MM.1S (cell line): ENCODE measurements at regions not wholly inside any gene's neighbourhood (a gene's known extent, or its start where the extent isn't known, plus 50 kb on each side); places are given as distances from the start of the nearest gene placed in this dataset.

Experiments used
- DNase-seq: peaks from one replicate; pipeline ENCODE4 v3.0.0-alpha.2; 2015
- H2AFZ ChIP-seq: fragments of 300-600 bp; sonication (generic); 2 replicates; pipeline ENCODE4 v1.6.0; 2016; ENCODE audit warnings: antibody characterized with exemption, low read length
- H3F3A ChIP-seq: fragments of 300-600 bp; sonication (generic); 2 replicates; pipeline ENCODE4 v1.6.1; 2016; ENCODE audit warnings: mild to moderate bottlenecking, antibody characterized with exemption, low read length, moderate library complexity, mixed read lengths; ENCODE audit not compliant: insufficient read depth
- H3K27ac ChIP-seq: fragments of 300-600 bp; sonication (generic); 2 replicates; pipeline ENCODE4 v1.5.1; 2016; ENCODE audit warnings: mild to moderate bottlenecking, low read length
- H3K27me3 ChIP-seq: fragments of 300-600 bp; sonication (generic); replicated peaks from 2 replicates; pipeline ENCODE4 v1.6.0; 2016; ENCODE audit warnings: low read length; ENCODE audit not compliant: insufficient read depth
- H3K36me3 ChIP-seq: fragments of 300-600 bp; sonication (generic); replicated peaks from 2 replicates; pipeline ENCODE4 v1.6.1; 2016; ENCODE audit warnings: mild to moderate bottlenecking, low read length, mixed read lengths; ENCODE audit not compliant: insufficient read depth
- H3K4me1 ChIP-seq: fragments of 300-600 bp; sonication (generic); 2 replicates; pipeline ENCODE4 v1.6.1; 2016; ENCODE audit warnings: low read length, mixed read lengths
- H3K4me2 ChIP-seq: fragments of 300-600 bp; sonication (generic); 2 replicates; pipeline ENCODE4 v1.6.0; 2016; ENCODE audit warnings: low read depth, low read length
- H3K4me3 ChIP-seq: fragments of 300-600 bp; sonication (generic); 2 replicates; pipeline ENCODE4 v1.5.1; 2016; ENCODE audit warnings: low read length, mixed read lengths
- H3K79me2 ChIP-seq: fragments of 300-600 bp; sonication (generic); 2 replicates; pipeline ENCODE4 v1.6.1; 2016; ENCODE audit warnings: mixed run types, low read length, mixed read lengths
- H3K9ac ChIP-seq: fragments of 300-600 bp; sonication (generic); 2 replicates; pipeline ENCODE4 v1.6.1; 2016; ENCODE audit warnings: low read length, mixed read lengths
- H3K9me2 ChIP-seq: fragments of 300-600 bp; sonication (generic); replicated peaks from 2 replicates; pipeline ENCODE4 v1.6.1; 2016; ENCODE audit warnings: mild to moderate bottlenecking, low read length, mixed read lengths; ENCODE audit not compliant: insufficient read depth
- H3K9me3 ChIP-seq: fragments of 300-600 bp; sonication (generic); replicated peaks from 2 replicates; pipeline ENCODE4 v1.6.1; 2016; ENCODE audit warnings: mild to moderate bottlenecking, low read length, mixed read lengths; ENCODE audit not compliant: insufficient read depth
- H4K20me1 ChIP-seq: fragments of 300-600 bp; sonication (generic); 2 replicates; pipeline ENCODE4 v1.6.1; 2016; ENCODE audit warnings: mild to moderate bottlenecking, low read length, moderate library complexity, mixed read lengths; ENCODE audit not compliant: insufficient read depth
- CTCF ChIP-seq: fragments of 300-600 bp; sonication (generic); IDR thresholded peaks from 2 replicates; pipeline ENCODE4 v1.5.1; 2016; ENCODE audit warnings: antibody characterized with exemption, low read length, mixed read lengths
- EZH2 ChIP-seq: fragments of 300-600 bp; sonication (generic); optimal IDR thresholded peaks from 2 replicates; pipeline ENCODE3; 2017; ENCODE audit warnings: low read depth, mild to moderate bottlenecking, antibody characterized with exemption, low read length, mixed read lengths
- EZH2phosphoT487 ChIP-seq: fragments of 300-600 bp; sonication (generic); IDR thresholded peaks from 2 replicates; pipeline ENCODE4 v1.6.1; 2018; ENCODE audit warnings: antibody characterized with exemption, low read length

- Histone ChIP-seq H3K9me2 (no peaks in the 10 kb centered on the region), H3K27me3 (no peaks in the 10 kb centered on the region), H3K9ac (no peak overlapping the region), H3K36me3 (no peaks in the 10 kb centered on the region), H3F3A (no peaks in the 10 kb centered on the region), H4K20me1 (no peaks in the 10 kb centered on the region), H2AFZ (no peak overlapping the region), H3K79me2 (no peaks in the 10 kb centered on the region), H3K27ac (no peak overlapping the region), H3K9me3 (no peaks in the 10 kb centered on the region), H3K4me2 (no peak overlapping the region), H3K4me1 (no peaks in the 10 kb centered on the region), H3K4me3 (no peak overlapping the region)
- TF ChIP-seq CTCF (no peak), EZH2 (no peak), EZH2phosphoT487 (no peak)
- no peak for DNase-seq
Observed at GRCh38 chr3:147755310-147755709, 346.1 kb downstream of the ZIC1 start.

GRCh38 chr3:147756476-147756875 lies 347.3 kb downstream of the ZIC1 start:
- Histone ChIP-seq H2AFZ (no peak overlapping the region), H3K4me3 (no peak overlapping the region), H3K79me2 (no peaks in the 10 kb centered on the region), H3K9me2 (no peaks in the 10 kb centered on the region), H3K4me2 (no peak overlapping the region), H3K27ac (no peak overlapping the region), H4K20me1 (no peaks in the 10 kb centered on the region), H3F3A (no peaks in the 10 kb centered on the region), H3K27me3 (no peaks in the 10 kb centered on the region), H3K4me1 (no peaks in the 10 kb centered on the region), H3K36me3 (no peaks in the 10 kb centered on the region), H3K9ac (no peak overlapping the region), H3K9me3 (no peaks in the 10 kb centered on the region)
- DNase-seq, result no peak
- TF ChIP-seq EZH2phosphoT487 (no peak), CTCF (no peak), EZH2 (no peak)

GRCh38 chr3:147757866-147758265 lies 348.7 kb downstream of the ZIC1 start:
- Histone ChIP-seq H2AFZ (no peak overlapping the region), H3K4me2 (no peak overlapping the region), H3K9ac (no peak overlapping the region), H3K9me2 (no peaks in the 10 kb centered on the region), H3K36me3 (no peaks in the 10 kb centered on the region), H3K27ac (no peak overlapping the region), H4K20me1 (no peaks in the 10 kb centered on the region), H3K79me2 (no peaks in the 10 kb centered on the region), H3K27me3 (no peaks in the 10 kb centered on the region), H3F3A (no peaks in the 10 kb centered on the region), H3K9me3 (no peaks in the 10 kb centered on the region), H3K4me1 (no peaks in the 10 kb centered on the region), H3K4me3 (no peak overlapping the region)
- DNase-seq, result no peak
- no peak for TF ChIP-seq CTCF
- TF ChIP-seq EZH2phosphoT487, result no peak

- no peaks in the 10 kb centered on the region for H3K9me3 ChIP-seq
- H3K4me1 ChIP-seq, result no peaks in the 10 kb centered on the region
- H3K79me2 ChIP-seq, result no peaks in the 10 kb centered on the region
- H3K4me3 ChIP-seq, result no peak overlapping the region
- no peaks in the 10 kb centered on the region for H3K36me3 ChIP-seq
- no peak for TF ChIP-seq EZH2
- TF ChIP-seq EZH2phosphoT487, result no peak
- no peak for TF ChIP-seq CTCF
- H3K27me3 ChIP-seq, result no peaks in the 10 kb centered on the region
- no peak overlapping the region for H3K27ac ChIP-seq
- no peak overlapping the region for H2AFZ ChIP-seq
- H3K9me2 ChIP-seq, result no peaks in the 10 kb centered on the region
- no peaks in the 10 kb centered on the region for H3F3A ChIP-seq
- no peak for DNase-seq
- no peak overlapping the region for H3K4me2 ChIP-seq
- no peak overlapping the region for H3K9ac ChIP-seq
- no peaks in the 10 kb centered on the region for H4K20me1 ChIP-seq
Observed at GRCh38 chr3:147758771-147759170, 349.6 kb downstream of the ZIC1 start.
